IMR-90 (cell line): ENCODE measurements at regions not wholly inside any gene's neighbourhood (a gene's known extent, or its start where the extent isn't known, plus 50 kb on each side); places are given as distances from the start of the nearest gene placed in this dataset.

Experiments used
- ATAC-seq: fragments of 200-7000 bp; cut with Tn5 transposase; 2 replicates; pipeline ENCODE4 v1.9.1; 2020; ENCODE audit warnings: low read depth, mild to moderate bottlenecking, moderate library complexity
- BruUV-seq: library from RNA; stranded (reverse); fragments of 400-500 nt; replicated peaks from 2 replicates; lab custom pipeline; 2021; lab: Mats Ljungman, UMichigan
- CTCF ChIA-PET: fragments of 300-600 bp; formaldehyde crosslinking; extraction: SDS; loops from one replicate; lab custom pipeline; 2021; ENCODE audit warnings: antibody characterized with exemption; lab: Yijun Ruan, JAX
- POLR2A ChIA-PET: fragments of 300-600 bp; sonication (Branson Sonifier 250); formaldehyde crosslinking; loops from one replicate; lab custom pipeline; 2022; ENCODE audit warnings: antibody characterized with exemption; ENCODE audit not compliant: unreplicated experiment; lab: Charles Lee
- DNase-seq: peaks from one replicate; pipeline ENCODE4 v3.0.0; 2013
- H2AFZ ChIP-seq: replicated peaks from 2 replicates; pipeline ENCODE3; 2013; ENCODE audit warnings: low read length, mild to moderate bottlenecking; ENCODE audit not compliant: poor library complexity
- H2AK5ac ChIP-seq: 2 replicates; pipeline ENCODE4 v1.6.1; 2013; ENCODE audit warnings: low read depth, low read length, inconsistent platforms
- H2AK9ac ChIP-seq: replicated peaks from 2 replicates; pipeline ENCODE3; 2013; ENCODE audit warnings: mild to moderate bottlenecking, low read depth, low read length, moderate library complexity; ENCODE audit not compliant: poor library complexity
- H2BK120ac ChIP-seq: 2 replicates; pipeline ENCODE4 v1.6.1; 2013; ENCODE audit warnings: low read depth, low read length, inconsistent platforms
- H2BK15ac ChIP-seq: 3 replicates; pipeline ENCODE4 v1.6.1; 2013; ENCODE audit warnings: low read depth, low read length, inconsistent platforms
- H2BK20ac ChIP-seq: 2 replicates; pipeline ENCODE4 v1.6.1; 2013; ENCODE audit warnings: low read depth, mild to moderate bottlenecking, inconsistent platforms, low read length, moderate library complexity
- H2BK5ac ChIP-seq: 2 replicates; pipeline ENCODE4 v1.6.1; 2013; ENCODE audit warnings: mild to moderate bottlenecking, low read depth, low read length, inconsistent platforms; ENCODE audit not compliant: poor library complexity, severe bottlenecking
- H3K14ac ChIP-seq: replicated peaks from 2 replicates; pipeline ENCODE4 v1.6.1; 2013; ENCODE audit warnings: low read depth, low read length, inconsistent platforms
- H3K18ac ChIP-seq: 2 replicates; pipeline ENCODE4 v1.6.1; 2013; ENCODE audit warnings: low read depth, low read length, control low read depth
- H3K23ac ChIP-seq: 2 replicates; pipeline ENCODE4 v1.6.1; 2013; ENCODE audit warnings: low read depth, low read length, inconsistent platforms
- H3K27ac ChIP-seq: 2 replicates; pipeline ENCODE4 v1.5.1; 2013; ENCODE audit warnings: mild to moderate bottlenecking, control low read depth, low read length; ENCODE audit not compliant: insufficient read depth
- H3K27me3 ChIP-seq: 2 replicates; pipeline ENCODE4 v1.6.1; 2013; ENCODE audit warnings: low read length; ENCODE audit not compliant: control insufficient read depth, insufficient read depth
- H3K36me3 ChIP-seq: 2 replicates; pipeline ENCODE4 v1.6.1; 2013; ENCODE audit warnings: low read length, mixed read lengths; ENCODE audit not compliant: control insufficient read depth, insufficient read depth
- H3K4ac ChIP-seq: 2 replicates; pipeline ENCODE4 v1.6.1; 2013; ENCODE audit warnings: low read depth, low read length, inconsistent platforms
- H3K4me1 ChIP-seq: 2 replicates; pipeline ENCODE4 v1.6.1; 2013; ENCODE audit warnings: low read length, mixed read lengths; ENCODE audit not compliant: control insufficient read depth, insufficient read depth
- H3K4me2 ChIP-seq: 2 replicates; pipeline ENCODE4 v1.6.1; 2013; ENCODE audit warnings: low read depth, mild to moderate bottlenecking, control low read depth, low read length, moderate library complexity
- H3K4me3 ChIP-seq: 2 replicates; pipeline ENCODE4 v1.5.1; 2013; ENCODE audit warnings: low read depth, mild to moderate bottlenecking, control low read depth, low read length, moderate library complexity; ENCODE audit not compliant: insufficient read depth
- H3K56ac ChIP-seq: 2 replicates; pipeline ENCODE4 v1.6.1; 2013; ENCODE audit warnings: low read length, inconsistent platforms; ENCODE audit not compliant: insufficient read depth; ENCODE audit errors: extremely low read depth
- H3K79me1 ChIP-seq, 2 experiments: 2 replicates each; pipeline ENCODE4 v1.6.1; 2013; ENCODE audit warnings: low read length in 2 of 2, inconsistent platforms in 1 of 2, low read depth in 1 of 2
- H3K9ac ChIP-seq: 2 replicates; pipeline ENCODE4 v1.6.1; 2013; ENCODE audit warnings: low read depth, low read length, control low read depth
- H3K9me1 ChIP-seq: 2 replicates; pipeline ENCODE4 v1.6.1; 2013; ENCODE audit warnings: low read length, inconsistent platforms; ENCODE audit not compliant: insufficient read depth
- H3K9me3 ChIP-seq: 2 replicates; pipeline ENCODE4 v1.6.1; 2013; ENCODE audit warnings: low read length; ENCODE audit not compliant: control insufficient read depth, insufficient read depth
- H4K20me1 ChIP-seq: 2 replicates; pipeline ENCODE4 v1.6.1; 2013; ENCODE audit warnings: low read length, inconsistent platforms; ENCODE audit not compliant: insufficient read depth
- H4K5ac ChIP-seq: 2 replicates; pipeline ENCODE4 v1.6.1; 2013; ENCODE audit warnings: mild to moderate bottlenecking, low read depth, low read length, control low read depth
- H4K8ac ChIP-seq, 2 experiments: 2 replicates each; pipeline ENCODE4 v1.6.1; 2013; ENCODE audit warnings: low read depth in 2 of 2, low read length in 2 of 2, control low read depth in 1 of 2, inconsistent platforms in 1 of 2
- H4K91ac ChIP-seq: 2 replicates; pipeline ENCODE4 v1.6.1; 2013; ENCODE audit warnings: low read depth, low read length, inconsistent platforms; ENCODE audit not compliant: insufficient read depth
- BHLHE40 ChIP-seq: fragments of 150-350 bp; IDR thresholded peaks from 2 replicates; pipeline ENCODE4 v1.6.1; 2016; ENCODE audit warnings: mild to moderate bottlenecking, low read depth, low read length
- CEBPB ChIP-seq: IDR thresholded peaks from 2 replicates; pipeline ENCODE4 v1.6.1; 2012; ENCODE audit warnings: low read depth, low read length, improper control_type of control experiment
- CHD1 ChIP-seq: IDR thresholded peaks from 2 replicates; pipeline ENCODE4 v1.6.1; 2012; ENCODE audit warnings: low read depth, low read length, improper control_type of control experiment
- CTCF ChIP-seq: conservative IDR thresholded peaks from 2 replicates; pipeline ENCODE4 v1.5.1; 2012; ENCODE audit warnings: mild to moderate bottlenecking, low read depth, low read length, improper control_type of control experiment
- ELK1 ChIP-seq: fragments of 150-350 bp; IDR thresholded peaks from 2 replicates; pipeline ENCODE4 v1.6.1; 2016; ENCODE audit warnings: low read depth, mild to moderate bottlenecking, low read length, moderate library complexity, borderline replicate concordance
- FOS ChIP-seq: fragments of 150-350 bp; IDR thresholded peaks from 2 replicates; pipeline ENCODE4 v1.6.1; 2016; ENCODE audit warnings: low read depth, low read length
- MAFK ChIP-seq: IDR thresholded peaks from 2 replicates; pipeline ENCODE4 v1.6.1; 2012; ENCODE audit warnings: low read depth, low read length, improper control_type of control experiment
- MAZ ChIP-seq: IDR thresholded peaks from 2 replicates; pipeline ENCODE4 v1.6.1; 2012; ENCODE audit warnings: low read depth, mild to moderate bottlenecking, low read length, improper control_type of control experiment, moderate library complexity, borderline replicate concordance
- MXI1 ChIP-seq: IDR thresholded peaks from 2 replicates; pipeline ENCODE4 v1.6.1; 2012; ENCODE audit warnings: low read depth, mild to moderate bottlenecking, low read length, moderate library complexity, borderline replicate concordance
- NFE2L2 ChIP-seq: fragments of 150-350 bp; IDR thresholded peaks from 2 replicates; pipeline ENCODE4 v1.6.1; 2016; ENCODE audit warnings: low read depth, mild to moderate bottlenecking, low read length
- POLR2A ChIP-seq: IDR thresholded peaks from 2 replicates; pipeline ENCODE4 v1.6.1; 2012; ENCODE audit warnings: mild to moderate bottlenecking, low read depth, low read length
- RAD21 ChIP-seq: IDR thresholded peaks from 2 replicates; pipeline ENCODE4 v1.6.1; 2012; ENCODE audit warnings: low read length, improper control_type of control experiment
- RCOR1 ChIP-seq: IDR thresholded peaks from 2 replicates; pipeline ENCODE4 v1.6.1; 2012; ENCODE audit warnings: mild to moderate bottlenecking, low read length, improper control_type of control experiment; ENCODE audit not compliant: insufficient replicate concordance
- RFX5 ChIP-seq: IDR thresholded peaks from 2 replicates; pipeline ENCODE4 v1.8.0; 2012; ENCODE audit warnings: low read depth, mild to moderate bottlenecking, low read length, moderate library complexity
- SMC3 ChIP-seq: fragments of 150-350 bp; IDR thresholded peaks from 2 replicates; pipeline ENCODE4 v1.6.1; 2016; ENCODE audit warnings: low read depth, mild to moderate bottlenecking, antibody characterized with exemption, low read length, moderate library complexity
- USF2 ChIP-seq: fragments of 150-350 bp; IDR thresholded peaks from 2 replicates; pipeline ENCODE4 v1.6.1; 2017; ENCODE audit warnings: mild to moderate bottlenecking, antibody characterized with exemption, low read length, low read depth
- WGBS, 2 experiments: methylation state at CpG; one replicate each; pipeline versions ENCODE4 v1.1.5 to v1.1.7; 2013; ENCODE audit warnings: missing lambda C conversion rate in 2 of 2; ENCODE audit not compliant: insufficient read length in 1 of 2; ENCODE audit errors: extremely low coverage in 2 of 2; 5-methylcytosine and 5-hydroxymethylcytosine counted together
- dilution Hi-C: fragments of 300-500 bp; cut with HindIII; formaldehyde crosslinking; loops from one replicate; pipeline ENCODE4 v1.14.3; 2018; ENCODE audit warnings: low sequenced_read_pairs; ENCODE audit not compliant: unreplicated experiment
- in situ Hi-C: fragments of 300-500 bp; cut with MboI; formaldehyde crosslinking; loops from 3 replicates; pipeline ENCODE4 v1.14.3; 2019; ENCODE audit warnings: low sequenced_read_pairs, inconsistent platforms, mixed read lengths
- intact Hi-C: fragments of 100-400 bp; cut with micrococcal nuclease; formaldehyde crosslinking; loops from 2 replicates; pipeline ENCODE4 v1.10.0; 2022

GRCh38 chr1:38152351-38153065 is 105.9 kb upstream of the POU3F1 start:
- WGBS, 2 experiments = 60% methylated on average over 1 of the region's 3 CpGs; no CpG with 5 or more reads in 1 of the 2 experiments
- Histone ChIP-seq H3K4ac (no peak overlapping the region), H3K4me1 (no peaks in the 10 kb centered on the region), H3K4me2 (no peak overlapping the region), H2AK5ac (no peak overlapping the region), H2BK15ac (no peak overlapping the region), H4K5ac (no peak overlapping the region), H3K14ac (no peak overlapping the region), H3K9me3 (no peaks in the 10 kb centered on the region), H3K18ac (no peak overlapping the region), H2BK20ac (no peak overlapping the region), H3K4me3 (no peak overlapping the region), H4K91ac (no peak overlapping the region), H3K79me1 (no peaks in the 10 kb centered on the region), H4K20me1 (no peaks in the 10 kb centered on the region), H3K9me1 (no peaks in the 10 kb centered on the region), H3K23ac (no peak overlapping the region), H2AFZ (no peak overlapping the region), H3K9ac (no peak overlapping the region), H2BK120ac (no peak overlapping the region), H3K27ac (no peak overlapping the region), H3K56ac (no peak overlapping the region), H3K27me3 (no peaks in the 10 kb centered on the region; the same call in 1 of the 2 replicates), H4K8ac (no peak overlapping the region), H2AK9ac (no peak overlapping the region), H3K36me3 (no peaks in the 10 kb centered on the region), H2BK5ac (no peak overlapping the region)
- no TSS peak for BruUV-seq
- DNase-seq (no peak), ATAC-seq (no peak)
- intact Hi-C loops (no loop called here), dilution Hi-C loops (no loop called here), in situ Hi-C loops (no loop called here)
- TF ChIP-seq ELK1 (no peak), MAZ (no peak), RCOR1 (no peak), SMC3 (no peak), MAFK (no peak), FOS (no peak), CTCF (no peak), NFE2L2 (no peak), CEBPB (no peak), USF2 (no peak), MXI1 (no peak), RAD21 (no peak), BHLHE40 (no peak), RFX5 (no peak), POLR2A (no peak), CHD1 (no peak)
- POLR2A ChIA-PET = no interaction called here
- CTCF ChIA-PET = no interaction called here
